Right hindlimb (tissue), 1 donor: ENCODE measurements at regions not wholly inside any gene's neighbourhood (a gene's known extent, or its start where the extent isn't known, plus 50 kb on each side); places are given as distances from the start of the nearest gene placed in this dataset.
A peak's percentile ranks its signal among the peaks of the same experiment; 100 is the strongest.
"Not testable (repeated sequence)": the region's sequence is repeated elsewhere in the genome, so short reads cannot be mapped to it uniquely, and the experiment has no call there.

Experiments used
- DNase-seq: peaks from one replicate; pipeline ENCODE4 v3.0.0-alpha.2; 2018

- DNase-seq: no peak
Observed at GRCh38 chr2:136715146-136715545, 50.2 kb upstream of the THSD7B start.

- DNase-seq: no peak
Observed at GRCh38 chr2:136714452-136714951, 50.8 kb upstream of the THSD7B start.

- DNase-seq: no peak
Observed at GRCh38 chr2:136713739-136714138, 51.6 kb upstream of the THSD7B start.

GRCh38 chr2:136705336-136705735 is 60.0 kb upstream of the THSD7B start:
- no peak for DNase-seq

- DNase-seq: no peak
Observed at GRCh38 chr2:136703214-136703613, 62.1 kb upstream of the THSD7B start.

- no peak for DNase-seq
Observed at GRCh38 chr2:136696438-136696837, 68.9 kb upstream of the THSD7B start.

GRCh38 chr2:136693966-136694365 is 71.4 kb upstream of the THSD7B start:
- no peak for DNase-seq

- not testable (repeated sequence) for DNase-seq
Observed at GRCh38 chr2:136680079-136680478, 85.3 kb upstream of the THSD7B start.

- DNase-seq: no peak
Observed at GRCh38 chr2:136665736-136666135, 99.6 kb upstream of the THSD7B start.

GRCh38 chr2:136664713-136665405 is 100.5 kb upstream of the THSD7B start:
- no peak for DNase-seq

- no peak for DNase-seq
Observed at GRCh38 chr2:136658201-136658600, 107.1 kb upstream of the THSD7B start.

- DNase-seq: peak; percentile 54
Observed at GRCh38 chr2:136653861-136654260, 111.5 kb upstream of the THSD7B start.

GRCh38 chr2:136651456-136652010 is 113.8 kb upstream of the THSD7B start:
- peak; percentile 36 for DNase-seq

- no peak for DNase-seq
Observed at GRCh38 chr2:136647039-136647438, 118.3 kb upstream of the THSD7B start.

GRCh38 chr2:136645236-136645828 is 120.0 kb upstream of the THSD7B start:
- DNase-seq: no peak

GRCh38 chr2:136639651-136640050 is 125.7 kb upstream of the THSD7B start:
- no peak for DNase-seq

- DNase-seq: no peak
Observed at GRCh38 chr2:136638193-136638592, 127.2 kb upstream of the THSD7B start.

- DNase-seq: no peak
Observed at GRCh38 chr2:136637402-136637801, 127.9 kb upstream of the THSD7B start.

- no peak for DNase-seq
Observed at GRCh38 chr2:136628490-136628889, 136.9 kb upstream of the THSD7B start.

- DNase-seq: no peak
Observed at GRCh38 chr2:136613096-136613495, 152.2 kb upstream of the THSD7B start.

- DNase-seq: no peak
Observed at GRCh38 chr2:136612079-136612478, 153.3 kb upstream of the THSD7B start.

GRCh38 chr2:136611451-136611850 is 153.9 kb upstream of the THSD7B start:
- DNase-seq: no peak

- peak; percentile 34 for DNase-seq
Observed at GRCh38 chr2:136582628-136583205, 182.6 kb upstream of the THSD7B start.

- DNase-seq: peak; percentile 46
Observed at GRCh38 chr2:136572335-136572734, 193.0 kb upstream of the THSD7B start.
